ENCODE measurements at regions not wholly inside any gene's neighbourhood (a gene's known extent, or its start where the extent isn't known, plus 50 kb on each side); places are given as distances from the start of the nearest gene placed in this dataset.

DNA sequence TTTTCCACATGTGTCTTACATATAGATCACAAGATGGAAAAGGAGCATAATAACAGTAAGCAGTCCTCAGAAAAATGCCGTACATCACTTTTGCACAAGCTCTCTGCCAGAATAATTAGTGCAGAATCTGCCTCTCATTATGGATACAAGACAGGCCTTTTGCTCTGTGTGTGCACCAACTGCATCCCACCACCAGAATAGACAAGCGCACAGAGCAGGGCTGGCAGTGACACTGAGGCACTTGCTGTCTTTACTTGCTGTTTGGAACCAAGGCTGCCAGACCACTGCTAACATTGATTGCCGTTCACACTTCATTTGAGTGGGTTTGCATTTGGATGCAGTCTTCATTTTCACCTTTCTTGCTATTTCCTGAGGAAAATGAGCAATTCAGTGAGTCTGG lies 741.3 kb downstream of the TLE1 start:
- Histone ChIP-seq H3K9me2 (ENCODE audit: insufficient read depth) (no peaks in the 10 kb centered on the region), H3K27ac (no peak overlapping the region), H3K36me3 (ENCODE audit: low read depth) (no peaks in the 10 kb centered on the region), H4K20me1 (ENCODE audit: insufficient read depth) (no peaks in the 10 kb centered on the region), H2AFZ (no peak overlapping the region), H3F3A (ENCODE audit: insufficient read depth, low read depth) (no peaks in the 10 kb centered on the region), H3K4me2 (no peak overlapping the region), H3K4me1 (replicated peaks; ENCODE audit: insufficient read depth) (no peaks in the 10 kb centered on the region), H3K27me3 (ENCODE audit: insufficient read depth, low read depth) (no peaks in the 10 kb centered on the region), H3K79me2 (ENCODE audit: low read depth) (no peaks in the 10 kb centered on the region), H3K9me3 (ENCODE audit: insufficient read depth, low read depth) (no peaks in the 10 kb centered on the region), H3K4me3 (no peak overlapping the region)
- ChIA-PET POLR2A (ENCODE audit: unreplicated experiment) (no interaction called here), CTCF (no interaction called here)
- TF ChIP-seq, protein P1, sequence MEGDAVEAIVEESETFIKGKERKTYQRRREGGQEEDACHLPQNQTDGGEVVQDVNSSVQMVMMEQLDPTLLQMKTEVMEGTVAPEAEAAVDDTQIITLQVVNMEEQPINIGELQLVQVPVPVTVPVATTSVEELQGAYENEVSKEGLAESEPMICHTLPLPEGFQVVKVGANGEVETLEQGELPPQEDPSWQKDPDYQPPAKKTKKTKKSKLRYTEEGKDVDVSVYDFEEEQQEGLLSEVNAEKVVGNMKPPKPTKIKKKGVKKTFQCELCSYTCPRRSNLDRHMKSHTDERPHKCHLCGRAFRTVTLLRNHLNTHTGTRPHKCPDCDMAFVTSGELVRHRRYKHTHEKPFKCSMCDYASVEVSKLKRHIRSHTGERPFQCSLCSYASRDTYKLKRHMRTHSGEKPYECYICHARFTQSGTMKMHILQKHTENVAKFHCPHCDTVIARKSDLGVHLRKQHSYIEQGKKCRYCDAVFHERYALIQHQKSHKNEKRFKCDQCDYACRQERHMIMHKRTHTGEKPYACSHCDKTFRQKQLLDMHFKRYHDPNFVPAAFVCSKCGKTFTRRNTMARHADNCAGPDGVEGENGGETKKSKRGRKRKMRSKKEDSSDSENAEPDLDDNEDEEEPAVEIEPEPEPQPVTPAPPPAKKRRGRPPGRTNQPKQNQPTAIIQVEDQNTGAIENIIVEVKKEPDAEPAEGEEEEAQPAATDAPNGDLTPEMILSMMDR (conservative IDR thresholded peaks at IDR 0.05) = no peak
- TF ChIP-seq EZH2 (IDR thresholded peaks at IDR 0.05; ENCODE audit: low read depth) = no peak
- DNase-seq = no peak
- BruUV-seq (replicated peaks) = no TSS peak
- intact Hi-C loops (cut with micrococcal nuclease; ENCODE audit: unreplicated experiment) = no loop called here

DNA sequence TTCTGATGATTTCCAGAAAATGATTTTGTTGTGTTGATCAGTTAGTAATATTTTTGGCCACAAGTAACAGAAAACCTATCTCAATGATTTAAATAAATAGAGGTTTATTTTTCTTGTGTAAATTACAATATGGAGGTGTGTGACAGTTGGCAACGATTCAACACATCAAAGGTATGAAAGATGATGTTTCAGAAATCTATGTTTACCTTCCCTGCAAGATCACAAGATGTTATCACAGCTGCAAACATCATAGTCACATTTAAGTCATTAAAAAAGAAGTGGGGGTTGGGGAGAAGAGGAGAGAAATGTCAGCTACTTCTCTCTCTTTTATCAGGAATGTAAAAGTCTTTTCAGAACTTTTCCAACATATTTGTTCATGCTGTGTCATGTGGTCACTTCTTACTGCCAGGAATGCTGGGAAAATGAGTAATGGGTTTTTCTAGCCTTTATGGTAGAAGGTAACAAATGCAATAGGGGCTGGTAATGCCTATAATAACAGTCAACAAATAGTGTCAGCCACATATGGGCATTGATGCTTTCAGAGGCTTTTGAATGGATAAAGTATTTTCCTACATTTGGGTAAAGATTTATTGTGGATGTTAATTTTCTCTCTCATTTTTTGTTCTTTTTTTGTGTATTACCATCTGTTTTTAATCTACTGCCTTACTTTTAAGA lies 742.7 kb downstream of the TLE1 start:
- no TSS peak for BruUV-seq (replicated peaks)
- Histone ChIP-seq H3K27me3 (ENCODE audit: insufficient read depth, low read depth) (no peaks in the 10 kb centered on the region), H3K9me2 (ENCODE audit: insufficient read depth) (no peaks in the 10 kb centered on the region), H3K79me2 (ENCODE audit: low read depth) (no peaks in the 10 kb centered on the region), H3K9me3 (ENCODE audit: insufficient read depth, low read depth) (no peaks in the 10 kb centered on the region), H3K4me1 (replicated peaks; ENCODE audit: insufficient read depth) (no peaks in the 10 kb centered on the region), H2AFZ (no peak overlapping the region), H3K4me3 (no peak overlapping the region), H3F3A (ENCODE audit: insufficient read depth, low read depth) (no peaks in the 10 kb centered on the region), H3K27ac (no peak overlapping the region), H3K4me2 (no peak overlapping the region), H3K36me3 (ENCODE audit: low read depth) (no peaks in the 10 kb centered on the region), H4K20me1 (ENCODE audit: insufficient read depth) (no peaks in the 10 kb centered on the region)
- ChIA-PET POLR2A (ENCODE audit: unreplicated experiment) (no interaction called here), CTCF (no interaction called here)
- TF ChIP-seq, protein P1 (conservative IDR thresholded peaks at IDR 0.05) = no peak
- no peak for TF ChIP-seq EZH2 (IDR thresholded peaks at IDR 0.05; ENCODE audit: low read depth)
- no peak for DNase-seq
- intact Hi-C loops (cut with micrococcal nuclease; ENCODE audit: unreplicated experiment) = no loop called here

DNA sequence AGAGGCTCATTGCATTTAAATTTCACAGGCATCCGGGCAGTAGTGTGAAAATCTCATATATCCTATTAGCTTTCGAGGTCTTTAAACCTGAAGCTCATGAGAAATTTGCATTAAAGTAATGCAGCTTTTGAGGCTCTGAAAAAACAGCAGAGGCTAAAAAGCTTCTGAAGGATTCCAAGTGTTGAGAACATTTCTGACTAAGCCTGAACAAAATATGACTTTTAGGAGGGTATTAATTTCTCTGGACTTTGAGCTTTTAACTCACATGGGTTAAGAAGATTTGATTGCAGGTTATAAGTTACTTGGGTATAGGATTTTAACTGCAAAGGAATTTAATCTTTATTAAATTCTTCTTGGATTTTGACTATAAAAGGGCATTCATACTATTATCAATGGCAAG lies 743.9 kb downstream of the TLE1 start:
- no peak overlapping the region for H3K27ac ChIP-seq
- DNase-seq = no peak
- CTCF ChIA-PET = no interaction called here
- H3K79me2 ChIP-seq (ENCODE audit: low read depth) = no peaks in the 10 kb centered on the region
- POLR2A ChIA-PET (ENCODE audit: unreplicated experiment) = no interaction called here
- no peaks in the 10 kb centered on the region for H3K9me2 ChIP-seq (ENCODE audit: insufficient read depth)
- intact Hi-C loops (cut with micrococcal nuclease; ENCODE audit: unreplicated experiment) = no loop called here
- H3K4me2 ChIP-seq = no peak overlapping the region
- no peak overlapping the region for H3K4me3 ChIP-seq
- H3K9me3 ChIP-seq (ENCODE audit: insufficient read depth, low read depth) = no peaks in the 10 kb centered on the region
- BruUV-seq (replicated peaks) = no TSS peak
- no peak overlapping the region for H2AFZ ChIP-seq
- no peaks in the 10 kb centered on the region for H3K36me3 ChIP-seq (ENCODE audit: low read depth)
- H3F3A ChIP-seq (ENCODE audit: insufficient read depth, low read depth) = no peaks in the 10 kb centered on the region
- no peak for TF ChIP-seq EZH2 (IDR thresholded peaks at IDR 0.05; ENCODE audit: low read depth)
- TF ChIP-seq, protein P1 (conservative IDR thresholded peaks at IDR 0.05) = no peak
- H3K4me1 ChIP-seq (replicated peaks; ENCODE audit: insufficient read depth) = no peaks in the 10 kb centered on the region
- no peaks in the 10 kb centered on the region for H3K27me3 ChIP-seq (ENCODE audit: insufficient read depth, low read depth)
- H4K20me1 ChIP-seq (ENCODE audit: insufficient read depth) = no peaks in the 10 kb centered on the region
